ENCODE measurements at regions not wholly inside any gene's neighbourhood (a gene's known extent, or its start where the extent isn't known, plus 50 kb on each side); places are given as distances from the start of the nearest gene placed in this dataset.
A peak's percentile ranks its signal among the peaks of the same experiment; 100 is the strongest.
"Not testable (repeated sequence)": the region's sequence is repeated elsewhere in the genome, so short reads cannot be mapped to it uniquely, and the experiment has no call there.

DNA sequence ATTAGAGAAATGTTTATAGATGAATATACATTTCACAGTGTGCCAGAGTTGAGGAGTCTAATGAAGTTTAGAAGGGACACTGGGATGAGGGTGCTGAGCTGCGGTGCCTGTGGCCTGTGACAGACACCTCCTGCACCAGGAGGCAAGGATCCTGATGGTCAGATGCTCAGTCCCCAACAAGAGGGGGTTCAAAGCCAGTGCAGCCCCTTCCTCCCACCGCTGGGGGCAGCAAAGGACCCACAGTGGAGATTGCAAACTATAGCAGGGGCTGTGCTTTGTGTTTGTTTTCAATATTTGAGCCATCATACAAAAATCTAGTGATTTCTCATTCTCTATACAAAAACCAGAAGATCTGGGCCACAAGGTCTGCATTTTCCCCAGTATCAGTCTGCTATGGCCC, 170.5 kb upstream of the PLGLB2 start:
- H3K9me3 ChIP-seq (ENCODE audit: control insufficient read depth, low read length); H3K4me2 ChIP-seq (ENCODE audit: low read length, poor library complexity, severe bottlenecking); H3K14ac ChIP-seq (ENCODE audit: low read length in 2 of 2); H4K8ac ChIP-seq (ENCODE audit: low read length); H3K36me3 ChIP-seq (ENCODE audit: control insufficient read depth in 1 of 2, insufficient read depth in 2 of 2, low read depth in 1 of 2, low read length in 2 of 2); H3K4me3 ChIP-seq (ENCODE audit: insufficient read depth in 1 of 2, low read depth in 1 of 2, low read length in 2 of 2); DNase-seq; H2AFZ ChIP-seq (ENCODE audit: low read depth, low read length); H3K9ac ChIP-seq (ENCODE audit: low read length); H3K27ac ChIP-seq (ENCODE audit: low read length, poor library complexity, severe bottlenecking); H2BK12ac ChIP-seq (ENCODE audit: low read length in 2 of 2); H4K91ac ChIP-seq (ENCODE audit: low read length); H2BK15ac ChIP-seq (ENCODE audit: low read depth, poor library complexity, severe bottlenecking); H2BK5ac ChIP-seq (ENCODE audit: low read depth, low read length, poor library complexity, severe bottlenecking); H3K4me1 ChIP-seq (ENCODE audit: control insufficient read depth, insufficient read depth, low read depth, low read length); H3K79me1 ChIP-seq (replicated peaks; ENCODE audit: low read length, poor library complexity, severe bottlenecking); H3K4ac ChIP-seq (ENCODE audit: low read depth in 1 of 2, low read length in 2 of 2); H3K23ac ChIP-seq (ENCODE audit: low read length in 2 of 2); H3K27me3 ChIP-seq (ENCODE audit: control insufficient read depth in 1 of 2, insufficient read depth in 1 of 2, low read length in 2 of 2); H2AK5ac ChIP-seq (ENCODE audit: low read length, severe bottlenecking); H3K18ac ChIP-seq (ENCODE audit: low read depth in 1 of 2, low read length in 2 of 2); H2BK120ac ChIP-seq (ENCODE audit: low read depth, low read length): not testable (repeated sequence)
- WGBS: no CpG with 5 or more reads among the region's 2 CpGs

DNA sequence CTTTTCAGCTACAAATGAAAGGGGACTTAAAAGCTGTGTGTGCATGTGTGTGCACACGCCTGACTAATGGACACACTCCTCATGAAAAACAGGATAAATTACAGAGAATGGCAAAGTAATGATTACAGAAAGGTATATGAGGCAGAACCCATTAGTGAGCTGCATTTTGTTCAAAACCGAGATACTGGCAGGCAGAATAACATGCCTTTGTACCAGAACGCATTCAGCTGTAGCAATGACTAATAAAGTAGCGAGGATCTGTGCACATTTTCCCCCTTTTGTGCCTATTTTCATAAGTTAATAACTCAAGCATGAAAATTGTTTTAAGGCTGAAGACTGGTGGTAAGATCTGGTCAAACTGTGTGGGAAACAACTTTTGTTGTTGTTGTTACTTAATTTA, 165.7 kb upstream of the PLGLB2 start:
- H2AFZ ChIP-seq (ENCODE audit: low read depth, low read length); H3K4me1 ChIP-seq (ENCODE audit: control insufficient read depth, insufficient read depth, low read depth, low read length); H2AK5ac ChIP-seq (ENCODE audit: low read length, severe bottlenecking); H3K4me3 ChIP-seq (ENCODE audit: insufficient read depth in 1 of 2, low read depth in 1 of 2, low read length in 2 of 2); H3K4me2 ChIP-seq (ENCODE audit: low read length, poor library complexity, severe bottlenecking); H3K14ac ChIP-seq (ENCODE audit: low read length in 2 of 2); DNase-seq; H2BK120ac ChIP-seq (ENCODE audit: low read depth, low read length); H3K27me3 ChIP-seq (ENCODE audit: control insufficient read depth in 1 of 2, insufficient read depth in 1 of 2, low read length in 2 of 2); H3K9me3 ChIP-seq (ENCODE audit: control insufficient read depth, low read length); H3K9ac ChIP-seq (ENCODE audit: low read length); H4K8ac ChIP-seq (ENCODE audit: low read length); H3K79me1 ChIP-seq (replicated peaks; ENCODE audit: low read length, poor library complexity, severe bottlenecking); H3K36me3 ChIP-seq (ENCODE audit: control insufficient read depth in 1 of 2, insufficient read depth in 2 of 2, low read depth in 1 of 2, low read length in 2 of 2); H3K4ac ChIP-seq (ENCODE audit: low read depth in 1 of 2, low read length in 2 of 2); H2BK15ac ChIP-seq (ENCODE audit: low read depth, poor library complexity, severe bottlenecking); H2BK12ac ChIP-seq (ENCODE audit: low read length in 2 of 2); H4K91ac ChIP-seq (ENCODE audit: low read length); H3K23ac ChIP-seq (ENCODE audit: low read length in 2 of 2); H3K27ac ChIP-seq (ENCODE audit: low read length, poor library complexity, severe bottlenecking); H2BK5ac ChIP-seq (ENCODE audit: low read depth, low read length, poor library complexity, severe bottlenecking); H3K18ac ChIP-seq (ENCODE audit: low read depth in 1 of 2, low read length in 2 of 2): not testable (repeated sequence)
- no CpG with 5 or more reads among the region's 4 CpGs for WGBS

DNA sequence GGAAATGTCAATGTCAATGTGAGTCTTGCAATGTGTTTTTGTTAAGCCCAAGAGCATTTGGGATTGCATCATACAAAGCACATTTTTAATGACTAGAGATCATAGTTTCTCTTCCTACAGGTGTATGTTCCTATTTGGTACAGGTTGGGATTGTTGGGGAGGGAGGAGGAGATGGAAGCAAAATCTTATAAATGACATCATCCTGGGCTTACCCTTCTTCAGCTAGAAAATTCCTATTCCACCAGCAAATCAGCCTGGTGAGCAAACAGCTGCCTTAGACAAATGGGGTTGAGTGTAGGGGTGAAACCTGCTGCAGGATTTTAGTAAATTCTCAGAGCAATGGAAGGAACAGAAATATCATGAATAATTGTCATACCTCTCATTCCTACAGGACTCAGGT, 165.3 kb upstream of the PLGLB2 start:
- not testable (repeated sequence) for H4K8ac ChIP-seq (ENCODE audit: low read length); H3K27ac ChIP-seq (ENCODE audit: low read length, poor library complexity, severe bottlenecking); H2BK5ac ChIP-seq (ENCODE audit: low read depth, low read length, poor library complexity, severe bottlenecking); H2BK15ac ChIP-seq (ENCODE audit: low read depth, poor library complexity, severe bottlenecking); H3K36me3 ChIP-seq (ENCODE audit: control insufficient read depth in 1 of 2, insufficient read depth in 2 of 2, low read depth in 1 of 2, low read length in 2 of 2); H3K79me1 ChIP-seq (replicated peaks; ENCODE audit: low read length, poor library complexity, severe bottlenecking); H2BK12ac ChIP-seq (ENCODE audit: low read length in 2 of 2); H2BK120ac ChIP-seq (ENCODE audit: low read depth, low read length); H3K23ac ChIP-seq (ENCODE audit: low read length in 2 of 2); H3K9ac ChIP-seq (ENCODE audit: low read length); H3K9me3 ChIP-seq (ENCODE audit: control insufficient read depth, low read length); H2AK5ac ChIP-seq (ENCODE audit: low read length, severe bottlenecking); H3K4me2 ChIP-seq (ENCODE audit: low read length, poor library complexity, severe bottlenecking); H3K4me1 ChIP-seq (ENCODE audit: control insufficient read depth, insufficient read depth, low read depth, low read length); H4K91ac ChIP-seq (ENCODE audit: low read length); H3K18ac ChIP-seq (ENCODE audit: low read depth in 1 of 2, low read length in 2 of 2); H3K4ac ChIP-seq (ENCODE audit: low read depth in 1 of 2, low read length in 2 of 2); H3K27me3 ChIP-seq (ENCODE audit: control insufficient read depth in 1 of 2, insufficient read depth in 1 of 2, low read length in 2 of 2); H2AFZ ChIP-seq (ENCODE audit: low read depth, low read length); H3K4me3 ChIP-seq (ENCODE audit: insufficient read depth in 1 of 2, low read depth in 1 of 2, low read length in 2 of 2); H3K14ac ChIP-seq (ENCODE audit: low read length in 2 of 2)
- peak; percentile 22 for DNase-seq

DNA sequence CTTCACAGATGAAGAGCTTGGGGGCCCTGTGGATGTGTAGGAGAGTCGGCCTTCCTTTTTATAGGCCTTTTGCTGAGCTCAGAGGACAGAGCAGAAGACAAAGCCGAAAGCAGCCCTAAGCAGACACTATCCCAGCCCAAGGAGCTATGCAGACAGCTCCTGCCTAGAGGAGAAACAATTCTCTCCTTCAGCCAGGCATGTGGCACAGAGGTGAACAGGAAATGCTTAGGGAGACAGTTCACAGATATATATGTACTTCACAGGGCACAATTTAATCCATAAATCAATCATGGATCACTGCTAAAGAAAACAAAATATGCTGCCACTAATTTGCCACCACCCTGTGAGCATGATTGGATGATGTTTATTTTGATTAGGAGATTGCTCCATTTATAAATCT, 164.5 kb upstream of the PLGLB2 start:
- not testable (repeated sequence) for H3K4me2 ChIP-seq (ENCODE audit: low read length, poor library complexity, severe bottlenecking); H3K4me1 ChIP-seq (ENCODE audit: control insufficient read depth, insufficient read depth, low read depth, low read length)

More for the DNA sequence above, 164.5 kb upstream of the PLGLB2 start:
- H3K79me1 ChIP-seq (replicated peaks; ENCODE audit: low read length, poor library complexity, severe bottlenecking); H2AK5ac ChIP-seq (ENCODE audit: low read length, severe bottlenecking); H2BK15ac ChIP-seq (ENCODE audit: low read depth, poor library complexity, severe bottlenecking); H3K27me3 ChIP-seq (ENCODE audit: control insufficient read depth in 1 of 2, insufficient read depth in 1 of 2, low read length in 2 of 2); H3K4me3 ChIP-seq (ENCODE audit: insufficient read depth in 1 of 2, low read depth in 1 of 2, low read length in 2 of 2); H3K14ac ChIP-seq (ENCODE audit: low read length in 2 of 2); H3K27ac ChIP-seq (ENCODE audit: low read length, poor library complexity, severe bottlenecking); H2AFZ ChIP-seq (ENCODE audit: low read depth, low read length); H3K18ac ChIP-seq (ENCODE audit: low read depth in 1 of 2, low read length in 2 of 2); DNase-seq; H4K8ac ChIP-seq (ENCODE audit: low read length); H3K4ac ChIP-seq (ENCODE audit: low read depth in 1 of 2, low read length in 2 of 2); H3K23ac ChIP-seq (ENCODE audit: low read length in 2 of 2); H4K91ac ChIP-seq (ENCODE audit: low read length); H3K36me3 ChIP-seq (ENCODE audit: control insufficient read depth in 1 of 2, insufficient read depth in 2 of 2, low read depth in 1 of 2, low read length in 2 of 2); H2BK5ac ChIP-seq (ENCODE audit: low read depth, low read length, poor library complexity, severe bottlenecking); H3K9ac ChIP-seq (ENCODE audit: low read length); H2BK12ac ChIP-seq (ENCODE audit: low read length in 2 of 2); H3K9me3 ChIP-seq (ENCODE audit: control insufficient read depth, low read length); H2BK120ac ChIP-seq (ENCODE audit: low read depth, low read length): not testable (repeated sequence)
- no CpG with 5 or more reads among the region's 2 CpGs for WGBS

Data from mesenchymal stem cell (in vitro differentiated cells and primary cell).